ENCODE measurements at regions not wholly inside any gene's neighbourhood (a gene's known extent, or its start where the extent isn't known, plus 50 kb on each side); places are given as distances from the start of the nearest gene placed in this dataset.

GRCh38 chr3:147538034-147538433 lies 128.9 kb downstream of the ZIC1 start:
- Histone ChIP-seq H3K9me3 (ENCODE audit: control insufficient read depth, low read length) (no peaks in the 10 kb centered on the region), H3K27ac (no peak overlapping the region), H3K4me2 (ENCODE audit: low read length) (no peak overlapping the region), H2AFZ (no peak overlapping the region), H3K4me3 (ENCODE audit: low read depth, low read length) (no peak overlapping the region), H3K9ac (no peak overlapping the region), H3K4me1 (no peaks in the 10 kb centered on the region), H3K79me2 (no peaks in the 10 kb centered on the region), H3K27me3 (ENCODE audit: control insufficient read depth, insufficient read depth, low read length) (no peaks in the 10 kb centered on the region), H3K36me3 (ENCODE audit: control insufficient read depth, insufficient read depth, low read length) (no peaks in the 10 kb centered on the region)
- TF ChIP-seq CTCF (IDR thresholded peaks at IDR 0.05) = no peak

- no peak overlapping the region for H3K27ac ChIP-seq
- no peak overlapping the region for H3K4me2 ChIP-seq (ENCODE audit: low read length)
- no peaks in the 10 kb centered on the region for H3K36me3 ChIP-seq (ENCODE audit: control insufficient read depth, insufficient read depth, low read length)
- no peak overlapping the region for H3K4me3 ChIP-seq (ENCODE audit: low read depth, low read length)
- no peaks in the 10 kb centered on the region for H3K79me2 ChIP-seq
- H3K27me3 ChIP-seq (ENCODE audit: control insufficient read depth, insufficient read depth, low read length) = no peaks in the 10 kb centered on the region
- H3K9ac ChIP-seq = no peak overlapping the region
- no peaks in the 10 kb centered on the region for H3K4me1 ChIP-seq
- no peak overlapping the region for H2AFZ ChIP-seq
- no peak for TF ChIP-seq CTCF (IDR thresholded peaks at IDR 0.05)
- no peaks in the 10 kb centered on the region for H3K9me3 ChIP-seq (ENCODE audit: control insufficient read depth, low read length)
Measured at GRCh38 chr3:147540921-147541320, 131.8 kb downstream of the ZIC1 start.

DNA sequence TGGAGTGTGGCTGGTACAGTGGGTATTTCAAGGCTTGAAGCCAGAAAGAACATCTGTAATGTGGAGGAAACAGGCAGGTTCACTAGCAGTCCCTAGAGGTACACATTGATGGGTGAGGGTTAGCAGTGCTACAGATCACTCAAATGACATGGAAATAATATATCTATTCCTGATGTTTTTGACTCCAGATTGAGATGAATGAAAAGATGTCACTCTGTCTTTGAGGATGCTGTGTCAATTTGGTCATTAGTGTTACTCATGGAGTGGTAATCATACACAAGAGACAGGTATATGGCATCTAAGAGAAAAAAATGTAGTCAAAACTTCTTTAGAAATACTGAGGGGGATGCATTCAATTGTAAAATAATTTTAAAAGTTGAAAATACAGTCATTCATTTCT lies 135.1 kb downstream of the ZIC1 start:
- H3K9ac ChIP-seq = no peak overlapping the region
- no peak overlapping the region for H2AFZ ChIP-seq
- no peaks in the 10 kb centered on the region for H3K27me3 ChIP-seq (ENCODE audit: control insufficient read depth, insufficient read depth, low read length)
- no peaks in the 10 kb centered on the region for H3K4me1 ChIP-seq
- H3K9me3 ChIP-seq (ENCODE audit: control insufficient read depth, low read length) = no peaks in the 10 kb centered on the region
- H3K79me2 ChIP-seq = no peaks in the 10 kb centered on the region
- H3K4me3 ChIP-seq (ENCODE audit: low read depth, low read length) = no peak overlapping the region
- TF ChIP-seq CTCF (IDR thresholded peaks at IDR 0.05) = no peak
- H3K4me2 ChIP-seq (ENCODE audit: low read length) = no peak overlapping the region
- no peak overlapping the region for H3K27ac ChIP-seq
- H3K36me3 ChIP-seq (ENCODE audit: control insufficient read depth, insufficient read depth, low read length) = no peaks in the 10 kb centered on the region

DNA sequence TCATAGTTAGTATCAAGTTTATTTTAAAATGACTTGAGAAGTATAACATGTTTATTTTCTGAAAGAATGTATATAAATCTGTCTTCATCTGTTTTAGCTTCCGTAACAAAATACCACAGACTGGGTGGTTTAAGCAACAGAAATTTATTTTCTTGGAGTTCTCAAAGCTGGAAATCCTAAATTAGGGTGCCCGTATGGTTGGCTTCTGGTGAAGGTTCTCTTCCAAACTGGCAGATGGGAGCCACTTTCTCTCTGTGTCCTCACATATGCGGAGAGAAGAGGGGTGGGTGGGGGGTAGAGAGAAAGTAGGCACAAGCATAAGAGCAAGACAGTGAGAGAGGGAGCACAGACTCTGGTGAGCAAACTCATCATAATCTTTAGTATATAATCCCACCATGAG lies 142.3 kb downstream of the ZIC1 start:
- no peak overlapping the region for H3K4me3 ChIP-seq (ENCODE audit: low read depth, low read length)
- H3K4me2 ChIP-seq (ENCODE audit: low read length) = no peak overlapping the region
- no peak overlapping the region for H2AFZ ChIP-seq
- TF ChIP-seq CTCF (IDR thresholded peaks at IDR 0.05) = no peak
- no peak overlapping the region for H3K27ac ChIP-seq
- H3K9me3 ChIP-seq (ENCODE audit: control insufficient read depth, low read length) = no peaks in the 10 kb centered on the region
- H3K36me3 ChIP-seq (ENCODE audit: control insufficient read depth, insufficient read depth, low read length) = no peaks in the 10 kb centered on the region
- no peak overlapping the region for H3K9ac ChIP-seq
- no peaks in the 10 kb centered on the region for H3K27me3 ChIP-seq (ENCODE audit: control insufficient read depth, insufficient read depth, low read length)
- H3K4me1 ChIP-seq = no peaks in the 10 kb centered on the region
- H3K79me2 ChIP-seq = no peaks in the 10 kb centered on the region

DNA sequence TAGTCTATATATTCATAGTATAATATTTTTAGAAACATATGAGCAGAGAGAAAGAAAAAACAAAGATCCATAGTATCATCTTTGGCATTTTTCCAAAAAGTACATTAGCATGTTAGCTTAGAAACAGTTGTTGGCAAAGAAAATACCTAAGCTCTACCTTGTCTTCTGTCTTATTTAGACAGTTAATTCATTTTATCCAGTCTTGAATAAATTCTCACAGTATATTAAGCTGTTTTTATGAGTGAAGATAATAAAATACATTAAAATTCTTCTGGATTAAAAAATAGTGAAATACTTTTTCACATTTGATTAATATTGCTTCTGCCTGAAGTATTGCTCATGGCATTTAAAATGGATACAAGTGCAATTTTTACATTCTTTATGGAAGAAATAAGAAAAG lies 145.2 kb downstream of the ZIC1 start:
- no peak overlapping the region for H3K4me2 ChIP-seq (ENCODE audit: low read length)
- H3K9ac ChIP-seq = no peak overlapping the region
- no peaks in the 10 kb centered on the region for H3K79me2 ChIP-seq
- H3K4me3 ChIP-seq (ENCODE audit: low read depth, low read length) = no peak overlapping the region
- H3K27ac ChIP-seq = no peak overlapping the region
- no peak overlapping the region for H2AFZ ChIP-seq
- no peaks in the 10 kb centered on the region for H3K36me3 ChIP-seq (ENCODE audit: control insufficient read depth, insufficient read depth, low read length)
- no peak for TF ChIP-seq CTCF (IDR thresholded peaks at IDR 0.05)
- no peaks in the 10 kb centered on the region for H3K4me1 ChIP-seq
- H3K27me3 ChIP-seq (ENCODE audit: control insufficient read depth, insufficient read depth, low read length) = no peaks in the 10 kb centered on the region
- no peaks in the 10 kb centered on the region for H3K9me3 ChIP-seq (ENCODE audit: control insufficient read depth, low read length)

Data from parathyroid adenoma (tissue), 2 donors.